Osteoblast (primary cell): ENCODE measurements at regions not wholly inside any gene's neighbourhood (a gene's known extent, or its start where the extent isn't known, plus 50 kb on each side); places are given as distances from the start of the nearest gene placed in this dataset.
A peak's percentile ranks its signal among the peaks of the same experiment; 100 is the strongest.
"Not testable (repeated sequence)": the region's sequence is repeated elsewhere in the genome, so short reads cannot be mapped to it uniquely, and the experiment has no call there.

ENCODE experiments used
- DNase-seq: peaks from one replicate; pipeline ENCODE4 v3.0.0; 2011; ENCODE audit warnings: low spot score, mixed read lengths; ENCODE audit not compliant: insufficient read length; ENCODE audit errors: missing footprints
- H2AFZ ChIP-seq: 2 replicates; pipeline ENCODE4 v1.6.0; 2011; ENCODE audit warnings: mild to moderate bottlenecking, low read length
- H3K27ac ChIP-seq: 2 replicates; pipeline ENCODE4 v1.5.1; 2011; ENCODE audit warnings: mild to moderate bottlenecking, low read depth, low read length, moderate library complexity
- H3K27me3 ChIP-seq: 2 replicates; pipeline ENCODE4 v1.6.0; 2012; ENCODE audit warnings: mild to moderate bottlenecking, control low read depth, inconsistent platforms, low read length, moderate library complexity; ENCODE audit not compliant: insufficient read depth
- H3K36me3 ChIP-seq: 2 replicates; pipeline ENCODE4 v1.5.1; 2011; ENCODE audit warnings: mild to moderate bottlenecking, low read length, control low read depth, moderate library complexity; ENCODE audit not compliant: insufficient read depth
- H3K4me1 ChIP-seq: 2 replicates; pipeline ENCODE4 v1.5.1; 2011; ENCODE audit warnings: mild to moderate bottlenecking, low read length, control low read depth, moderate library complexity; ENCODE audit not compliant: insufficient read depth
- H3K4me2 ChIP-seq: 2 replicates; pipeline ENCODE4 v1.6.0; 2011; ENCODE audit warnings: mild to moderate bottlenecking, low read length; ENCODE audit not compliant: insufficient read depth
- H3K4me3 ChIP-seq: fragments of 200-600 bp; sonication (generic); 3 replicates; pipeline ENCODE4 v1.5.1; 2012; ENCODE audit warnings: mild to moderate bottlenecking, low read length, inconsistent platforms; ENCODE audit not compliant: insufficient read depth
- H3K79me2 ChIP-seq: 2 replicates; pipeline ENCODE4 v1.6.0; 2012; ENCODE audit warnings: mild to moderate bottlenecking, low read length, control low read depth, inconsistent platforms; ENCODE audit not compliant: insufficient read depth
- H3K9me3 ChIP-seq: 2 replicates; pipeline ENCODE4 v1.5.1; 2011; ENCODE audit warnings: low read depth, low read length, control low read depth
- H4K20me1 ChIP-seq: 2 replicates; pipeline ENCODE4 v1.6.0; 2012; ENCODE audit warnings: mild to moderate bottlenecking, low read length, control low read depth; ENCODE audit not compliant: insufficient read depth
- CTCF ChIP-seq: IDR thresholded peaks from 2 replicates; pipeline ENCODE4 v1.5.1; 2011; ENCODE audit warnings: mild to moderate bottlenecking, low read depth, low read length, moderate library complexity; ENCODE audit errors: extremely low read depth

- DNase-seq = no peak
- Histone ChIP-seq H3K4me3 (no peak overlapping the region), H3K36me3 (no peaks in the 10 kb centered on the region), H3K27me3 (peaks cover 7% of the 10 kb centered on the region), H3K4me1 (no peaks in the 10 kb centered on the region), H3K79me2 (no peaks in the 10 kb centered on the region), H3K27ac (no peak overlapping the region), H4K20me1 (no peaks in the 10 kb centered on the region), H2AFZ (no peak overlapping the region), H3K9me3 (no peaks in the 10 kb centered on the region), H3K4me2 (no peak overlapping the region)
- TF ChIP-seq CTCF = no peak
These were observed 372.3 kb upstream of the MDFIC2 start for GRCh38 chr3:70684701-70685100.

GRCh38 chr3:70675810-70676209 lies 363.4 kb upstream of the MDFIC2 start:
- H3K4me2 ChIP-seq = not testable (repeated sequence)

GRCh38 chr3:70658513-70659310 lies 346.3 kb upstream of the MDFIC2 start:
- Histone ChIP-seq H3K27ac (no peak overlapping the region), H3K79me2 (no peaks in the 10 kb centered on the region), H3K4me3 (no peak overlapping the region), H3K4me1 (no peaks in the 10 kb centered on the region), H2AFZ (no peak overlapping the region), H3K4me2 (no peak overlapping the region), H3K36me3 (no peaks in the 10 kb centered on the region), H4K20me1 (no peaks in the 10 kb centered on the region), H3K27me3 (peaks cover 44% of the 10 kb centered on the region), H3K9me3 (no peaks in the 10 kb centered on the region)
- peak; percentile 10 for DNase-seq
- TF ChIP-seq CTCF = no peak

More at GRCh38 chr3:70675810-70676209, 363.4 kb upstream of the MDFIC2 start:
- H3K79me2 ChIP-seq, DNase-seq, H3K4me3 ChIP-seq, H2AFZ ChIP-seq, H3K9me3 ChIP-seq, H3K4me1 ChIP-seq, H3K27ac ChIP-seq, H4K20me1 ChIP-seq, H3K36me3 ChIP-seq, H3K27me3 ChIP-seq: not testable (repeated sequence)

- no peaks in the 10 kb centered on the region for H4K20me1 ChIP-seq
- H3K4me2 ChIP-seq = no peak overlapping the region
- no peak overlapping the region for H3K4me3 ChIP-seq
- DNase-seq = no peak
- no peaks in the 10 kb centered on the region for H3K79me2 ChIP-seq
- H3K4me1 ChIP-seq = no peaks in the 10 kb centered on the region
- no peaks in the 10 kb centered on the region for H3K36me3 ChIP-seq
- H3K9me3 ChIP-seq = no peaks in the 10 kb centered on the region
- TF ChIP-seq CTCF = no peak
- no peak overlapping the region for H3K27ac ChIP-seq
- no peak overlapping the region for H2AFZ ChIP-seq
- peaks cover 43% of the 10 kb centered on the region for H3K27me3 ChIP-seq
These were observed 345.0 kb upstream of the MDFIC2 start for GRCh38 chr3:70657454-70657853.
